Astrocyte of the cerebellum (primary cell): ENCODE measurements at regions not wholly inside any gene's neighbourhood (a gene's known extent, or its start where the extent isn't known, plus 50 kb on each side); places are given as distances from the start of the nearest gene placed in this dataset.

Experiments
- DNase-seq: peaks from one replicate; pipeline ENCODE4 v3.0.0-alpha.2; 2011; ENCODE audit warnings: low read depth
- H3K4me3 ChIP-seq: 2 replicates; pipeline ENCODE4 v1.5.1; 2011; ENCODE audit warnings: mild to moderate bottlenecking, low read depth, low read length, moderate library complexity
- CTCF ChIP-seq: IDR thresholded peaks from 2 replicates; pipeline ENCODE4 v1.5.1; 2012; ENCODE audit warnings: low read length, low read depth, moderate library complexity, mild to moderate bottlenecking; ENCODE audit errors: missing control alignments
- in situ Hi-C: cut with HindIII; loops from 2 replicates; pipeline ENCODE4 v1.10.0; 2017; ENCODE audit warnings: low sequenced_read_pairs

- H3K4me3 ChIP-seq: no peak overlapping the region
- DNase-seq: no peak
- in situ Hi-C loops: no loop called here
- TF ChIP-seq CTCF: no peak
Measured at GRCh38 chr16:86205521-86206245, 304.6 kb upstream of the FOXF1 start.

DNA sequence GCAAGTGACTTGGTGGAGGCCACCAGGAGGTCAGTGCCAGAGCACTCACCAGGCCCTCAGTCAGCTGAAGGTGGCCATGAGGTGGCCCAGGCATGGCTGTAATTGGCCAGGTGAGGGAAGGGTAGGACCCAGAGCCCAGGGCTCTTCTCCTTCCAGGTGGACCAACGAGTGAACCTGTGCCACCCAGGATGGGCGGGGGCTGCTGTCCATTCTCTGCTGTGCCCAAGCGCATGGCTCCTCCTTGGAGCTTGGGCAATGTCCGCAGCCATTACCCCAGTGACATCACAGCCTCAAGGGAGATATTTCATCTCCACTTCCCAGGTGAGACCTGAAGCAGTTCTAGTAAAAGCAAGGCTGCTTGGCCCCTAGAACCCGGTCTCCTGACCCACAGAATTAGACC lies 303.0 kb upstream of the FOXF1 start:
- DNase-seq: no peak
- TF ChIP-seq CTCF: no peak
- in situ Hi-C loops: no loop called here
- H3K4me3 ChIP-seq: no peak overlapping the region

GRCh38 chr16:86209202-86209601 lies 301.1 kb upstream of the FOXF1 start:
- TF ChIP-seq CTCF: no peak

GRCh38 chr16:86210403-86211193 lies 299.7 kb upstream of the FOXF1 start:
- no peak for TF ChIP-seq CTCF
- H3K4me3 ChIP-seq: no peak overlapping the region
- DNase-seq: no peak
- in situ Hi-C loops: no loop called here

More at GRCh38 chr16:86209202-86209601, 301.1 kb upstream of the FOXF1 start:
- H3K4me3 ChIP-seq: no peak overlapping the region
- DNase-seq: no peak
- in situ Hi-C loops: no loop called here

GRCh38 chr16:86211265-86211664 lies 299.1 kb upstream of the FOXF1 start:
- in situ Hi-C loops: no loop called here
- no peak for TF ChIP-seq CTCF
- DNase-seq: no peak
- no peak overlapping the region for H3K4me3 ChIP-seq

DNA sequence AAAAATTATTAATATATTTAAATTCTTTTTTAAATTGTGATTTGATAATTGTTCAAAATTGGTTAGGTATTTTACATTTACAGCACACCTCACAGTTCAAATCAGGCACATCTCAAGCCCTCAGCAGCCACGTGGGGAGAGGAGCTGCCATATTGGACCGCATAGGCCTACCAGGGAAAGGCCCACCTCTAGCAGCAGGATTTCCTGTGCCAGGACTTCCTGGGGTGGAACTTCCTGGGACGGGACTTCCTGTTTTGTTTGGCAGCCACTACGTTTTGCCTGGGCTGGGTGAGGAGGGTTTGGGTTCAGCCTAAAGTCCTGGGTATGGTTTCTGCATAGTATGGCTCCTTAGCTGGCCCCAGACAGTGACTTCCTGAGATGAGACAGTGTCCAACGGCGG lies 298.5 kb upstream of the FOXF1 start:
- H3K4me3 ChIP-seq: no peak overlapping the region
- in situ Hi-C loops: no loop called here
- no peak for DNase-seq
- TF ChIP-seq CTCF: no peak
